ENCODE measurements at regions not wholly inside any gene's neighbourhood (a gene's known extent, or its start where the extent isn't known, plus 50 kb on each side); places are given as distances from the start of the nearest gene placed in this dataset.

- H3K4me3 ChIP-seq (replicated peaks in 1 of 2; ENCODE audit: low read depth in 2 of 2, low read length in 2 of 2): no peak overlapping the region
- DNase-seq (ENCODE audit: low read depth in 2 of 2): no peak
- TF ChIP-seq CTCF (IDR thresholded peaks at IDR 0.05; ENCODE audit: low read depth, low read length): no peak
Measured at GRCh38 chr12:34352098-34352497, 329.8 kb downstream of the ALG10 start.

- H3K4me3 ChIP-seq (replicated peaks in 1 of 2; ENCODE audit: low read depth in 2 of 2, low read length in 2 of 2): no peak overlapping the region
- no peak for TF ChIP-seq CTCF (IDR thresholded peaks at IDR 0.05; ENCODE audit: low read depth, low read length)
- DNase-seq (ENCODE audit: low read depth in 2 of 2): no peak
Measured at GRCh38 chr12:34354239-34355200, 332.2 kb downstream of the ALG10 start.

- H3K4me3 ChIP-seq (replicated peaks in 1 of 2; ENCODE audit: low read depth in 2 of 2, low read length in 2 of 2): no peak overlapping the region
- no peak for DNase-seq (ENCODE audit: low read depth in 2 of 2)
- TF ChIP-seq CTCF (IDR thresholded peaks at IDR 0.05; ENCODE audit: low read depth, low read length): no peak
Measured at GRCh38 chr12:34356233-34356987, 334.1 kb downstream of the ALG10 start.

- DNase-seq (ENCODE audit: low read depth in 2 of 2): no peak
- no peak for TF ChIP-seq CTCF (IDR thresholded peaks at IDR 0.05; ENCODE audit: low read depth, low read length)
Measured at GRCh38 chr12:34357791-34358190, 335.5 kb downstream of the ALG10 start.

GRCh38 chr12:34358198-34358597 is 335.9 kb downstream of the ALG10 start:
- DNase-seq (ENCODE audit: low read depth in 2 of 2): no peak
- no peak overlapping the region for H3K4me3 ChIP-seq (replicated peaks in 1 of 2; ENCODE audit: low read depth in 2 of 2, low read length in 2 of 2)
- TF ChIP-seq CTCF (IDR thresholded peaks at IDR 0.05; ENCODE audit: low read depth, low read length): no peak

More at GRCh38 chr12:34357791-34358190, 335.5 kb downstream of the ALG10 start:
- H3K4me3 ChIP-seq (replicated peaks in 1 of 2; ENCODE audit: low read depth in 2 of 2, low read length in 2 of 2): no peak overlapping the region

- DNase-seq (ENCODE audit: low read depth in 2 of 2): no peak
- H3K4me3 ChIP-seq (replicated peaks in 1 of 2; ENCODE audit: low read depth in 2 of 2, low read length in 2 of 2): no peak overlapping the region
- no peak for TF ChIP-seq CTCF (IDR thresholded peaks at IDR 0.05; ENCODE audit: low read depth, low read length)
Measured at GRCh38 chr12:34361721-34362316, 339.5 kb downstream of the ALG10 start.

All from cardiac fibroblast (primary cell).